ENCODE measurements at regions not wholly inside any gene's neighbourhood (a gene's known extent, or its start where the extent isn't known, plus 50 kb on each side); places are given as distances from the start of the nearest gene placed in this dataset.

- 35% methylated on average over 37 of the region's 46 CpGs for WGBS (ENCODE audit: low lambda C conversion rate)
- H3K27me3 ChIP-seq (ENCODE audit: control insufficient read depth in 1 of 2, insufficient read depth in 2 of 2, low read length in 2 of 2) = no peaks in the 10 kb centered on the region
- FAIRE-seq (no peak), ATAC-seq (no peak), DNase-seq (ENCODE audit: low spot score) (no peak)
- H3K4me3 ChIP-seq (replicated peaks in 1 of 3; ENCODE audit: insufficient read depth in 1 of 3, low read depth in 2 of 3, low read length in 3 of 3) = no peak overlapping the region
- no peaks in the 10 kb centered on the region for H3K79me2 ChIP-seq (ENCODE audit: insufficient read depth, low read length)
- H4K20me1 ChIP-seq (ENCODE audit: insufficient read depth, low read length) = no peaks in the 10 kb centered on the region
- H3K4me1 ChIP-seq (ENCODE audit: insufficient read depth, low read length) = no peaks in the 10 kb centered on the region
- intact Hi-C loops (cut with micrococcal nuclease; ENCODE audit: unreplicated experiment) (no loop called here), in situ Hi-C loops (cut with HindIII; ENCODE audit: extremely low pct_ligation_motif_present, low pct_unique_long_range_greater_than_20kb) (no loop called here)
- no TSS peak for BruUV-seq (replicated peaks)
- ChIA-PET POLR2A (no interaction called here), CTCF (ENCODE audit: low intra/inter-chr PET ratio, low total read pairs) (no interaction called here)
- H3K36me3 ChIP-seq (replicated peaks in 1 of 2; ENCODE audit: control insufficient read depth in 1 of 2, insufficient read depth in 2 of 2, low read length in 2 of 2) = no peaks in the 10 kb centered on the region
- TF ChIP-seq ZNF552 (CRISPR knock-in tag; IDR thresholded peaks at IDR 0.05; ENCODE audit: borderline replicate concordance) (no peak), RORA (CRISPR knock-in tag; IDR thresholded peaks at IDR 0.05) (no peak), TRIM24 (CRISPR knock-in tag; IDR thresholded peaks at IDR 0.05) (no peak), MLLT10 (CRISPR knock-in tag; IDR thresholded peaks at IDR 0.05) (no peak), CBX5 (CRISPR knock-in tag; IDR thresholded peaks at IDR 0.05; ENCODE audit: borderline replicate concordance) (no peak), ZBTB44 (CRISPR knock-in tag; IDR thresholded peaks at IDR 0.05) (no peak), STAT6 (CRISPR knock-in tag; IDR thresholded peaks at IDR 0.05; ENCODE audit: borderline replicate concordance) (no peak), ZNF230 (CRISPR knock-in tag; IDR thresholded peaks at IDR 0.05) (no peak), ZBTB46 (CRISPR knock-in tag; IDR thresholded peaks at IDR 0.05; ENCODE audit: borderline replicate concordance) (no peak), ZMYM4 (CRISPR knock-in tag; IDR thresholded peaks at IDR 0.05) (no peak), ELK4 (CRISPR knock-in tag; IDR thresholded peaks at IDR 0.05; ENCODE audit: borderline replicate concordance) (no peak), PAF1 (CRISPR knock-in tag; IDR thresholded peaks at IDR 0.05) (no peak), E2F1 (CRISPR knock-in tag; IDR thresholded peaks at IDR 0.05) (no peak), CENPX (CRISPR knock-in tag; IDR thresholded peaks at IDR 0.05) (no peak), SUZ12 (IDR thresholded peaks at IDR 0.05; ENCODE audit: low read depth, low read length) (no peak)
- H3K27ac ChIP-seq (ENCODE audit: extremely low read length, insufficient read depth, low read length) = no peak overlapping the region
- H3K9me3 ChIP-seq (ENCODE audit: low read length) = peaks cover 62% of the 10 kb centered on the region
- H3K4me2 ChIP-seq (ENCODE audit: low read depth, low read length) = no peak overlapping the region
- H3K9ac ChIP-seq (ENCODE audit: insufficient read depth, low read depth, low read length) = no peak overlapping the region
- no peak overlapping the region for H2AFZ ChIP-seq (ENCODE audit: low read length)
These were observed 183.5 kb downstream of the POM121L12 start for GRCh38 chr7:53218730-53219504.

Data from HepG2 (cell line).